ENCODE measurements at regions not wholly inside any gene's neighbourhood (a gene's known extent, or its start where the extent isn't known, plus 50 kb on each side); places are given as distances from the start of the nearest gene placed in this dataset.

DNA sequence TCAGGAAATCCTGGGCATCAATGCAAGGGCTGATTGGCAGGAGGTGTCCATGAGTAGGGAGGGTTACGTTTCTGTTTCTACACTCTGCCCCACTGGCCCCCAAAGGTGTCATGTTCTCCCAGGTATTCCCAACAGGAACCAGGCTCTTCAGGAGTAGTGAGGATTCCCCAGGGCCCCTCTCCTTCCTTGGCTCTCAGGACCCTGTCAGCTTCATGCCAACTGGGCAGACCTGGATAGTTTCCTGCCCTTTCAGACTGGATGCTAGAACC is 480.6 kb upstream of the HS6ST1 start (continued):
- TF ChIP-seq, protein P1, sequence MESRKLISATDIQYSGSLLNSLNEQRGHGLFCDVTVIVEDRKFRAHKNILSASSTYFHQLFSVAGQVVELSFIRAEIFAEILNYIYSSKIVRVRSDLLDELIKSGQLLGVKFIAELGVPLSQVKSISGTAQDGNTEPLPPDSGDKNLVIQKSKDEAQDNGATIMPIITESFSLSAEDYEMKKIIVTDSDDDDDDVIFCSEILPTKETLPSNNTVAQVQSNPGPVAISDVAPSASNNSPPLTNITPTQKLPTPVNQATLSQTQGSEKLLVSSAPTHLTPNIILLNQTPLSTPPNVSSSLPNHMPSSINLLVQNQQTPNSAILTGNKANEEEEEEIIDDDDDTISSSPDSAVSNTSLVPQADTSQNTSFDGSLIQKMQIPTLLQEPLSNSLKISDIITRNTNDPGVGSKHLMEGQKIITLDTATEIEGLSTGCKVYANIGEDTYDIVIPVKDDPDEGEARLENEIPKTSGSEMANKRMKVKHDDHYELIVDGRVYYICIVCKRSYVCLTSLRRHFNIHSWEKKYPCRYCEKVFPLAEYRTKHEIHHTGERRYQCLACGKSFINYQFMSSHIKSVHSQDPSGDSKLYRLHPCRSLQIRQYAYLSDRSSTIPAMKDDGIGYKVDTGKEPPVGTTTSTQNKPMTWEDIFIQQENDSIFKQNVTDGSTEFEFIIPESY (IDR thresholded peaks at IDR 0.05; ENCODE audit: borderline replicate concordance, low read depth), result no peak

DNA sequence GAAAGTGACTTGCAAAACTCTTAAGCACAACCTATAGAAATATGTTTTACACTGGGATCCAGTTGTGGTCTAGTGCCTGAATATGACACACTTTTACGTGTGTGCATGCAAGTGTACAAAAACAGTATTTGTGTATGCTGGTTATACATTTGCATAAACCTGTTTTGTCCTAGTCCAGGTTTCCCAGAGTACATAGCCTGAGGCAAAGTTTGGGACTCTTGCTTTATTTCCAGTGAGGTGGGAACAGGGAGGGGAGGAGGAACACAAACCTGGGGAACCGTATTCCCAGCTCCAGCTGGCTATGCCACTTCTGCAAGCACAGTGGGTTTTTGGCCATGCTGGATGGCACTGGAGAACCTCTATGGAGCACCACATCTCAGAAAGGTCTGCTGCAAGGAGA is 481.1 kb upstream of the HS6ST1 start:
- WGBS (ENCODE audit: low lambda C conversion rate), result 17% methylated on average over 2 of the region's 2 CpGs
- no peak overlapping the region for H3K4me3 ChIP-seq (ENCODE audit: low read depth in 2 of 2, low read length in 1 of 2)
- TF ChIP-seq, protein P2, sequence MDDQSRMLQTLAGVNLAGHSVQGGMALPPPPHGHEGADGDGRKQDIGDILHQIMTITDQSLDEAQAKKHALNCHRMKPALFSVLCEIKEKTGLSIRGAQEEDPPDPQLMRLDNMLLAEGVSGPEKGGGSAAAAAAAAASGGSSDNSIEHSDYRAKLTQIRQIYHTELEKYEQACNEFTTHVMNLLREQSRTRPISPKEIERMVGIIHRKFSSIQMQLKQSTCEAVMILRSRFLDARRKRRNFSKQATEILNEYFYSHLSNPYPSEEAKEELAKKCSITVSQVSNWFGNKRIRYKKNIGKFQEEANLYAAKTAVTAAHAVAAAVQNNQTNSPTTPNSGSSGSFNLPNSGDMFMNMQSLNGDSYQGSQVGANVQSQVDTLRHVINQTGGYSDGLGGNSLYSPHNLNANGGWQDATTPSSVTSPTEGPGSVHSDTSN (IDR thresholded peaks at IDR 0.05), result no peak
- no peak for TF ChIP-seq EP300 (IDR thresholded peaks at IDR 0.05; ENCODE audit: borderline replicate concordance in 1 of 2, low read depth in 1 of 2, low read length in 1 of 2)
- TF ChIP-seq, protein P1 (IDR thresholded peaks at IDR 0.05; ENCODE audit: borderline replicate concordance, low read depth), result no peak
- TF ChIP-seq TAF1 (IDR thresholded peaks at IDR 0.05; ENCODE audit: borderline replicate concordance, low read depth, low read length), result no peak
- no peak for TF ChIP-seq RFX5 (IDR thresholded peaks at IDR 0.05; ENCODE audit: low read length)
- TF ChIP-seq, protein P3, sequence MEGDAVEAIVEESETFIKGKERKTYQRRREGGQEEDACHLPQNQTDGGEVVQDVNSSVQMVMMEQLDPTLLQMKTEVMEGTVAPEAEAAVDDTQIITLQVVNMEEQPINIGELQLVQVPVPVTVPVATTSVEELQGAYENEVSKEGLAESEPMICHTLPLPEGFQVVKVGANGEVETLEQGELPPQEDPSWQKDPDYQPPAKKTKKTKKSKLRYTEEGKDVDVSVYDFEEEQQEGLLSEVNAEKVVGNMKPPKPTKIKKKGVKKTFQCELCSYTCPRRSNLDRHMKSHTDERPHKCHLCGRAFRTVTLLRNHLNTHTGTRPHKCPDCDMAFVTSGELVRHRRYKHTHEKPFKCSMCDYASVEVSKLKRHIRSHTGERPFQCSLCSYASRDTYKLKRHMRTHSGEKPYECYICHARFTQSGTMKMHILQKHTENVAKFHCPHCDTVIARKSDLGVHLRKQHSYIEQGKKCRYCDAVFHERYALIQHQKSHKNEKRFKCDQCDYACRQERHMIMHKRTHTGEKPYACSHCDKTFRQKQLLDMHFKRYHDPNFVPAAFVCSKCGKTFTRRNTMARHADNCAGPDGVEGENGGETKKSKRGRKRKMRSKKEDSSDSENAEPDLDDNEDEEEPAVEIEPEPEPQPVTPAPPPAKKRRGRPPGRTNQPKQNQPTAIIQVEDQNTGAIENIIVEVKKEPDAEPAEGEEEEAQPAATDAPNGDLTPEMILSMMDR (IDR thresholded peaks at IDR 0.05), result no peak
- TF ChIP-seq SMC3 (IDR thresholded peaks at IDR 0.05; ENCODE audit: low read depth, low read length), result no peak
- no peak for TF ChIP-seq ELF1 (IDR thresholded peaks at IDR 0.05)
- TF ChIP-seq, protein P4, sequence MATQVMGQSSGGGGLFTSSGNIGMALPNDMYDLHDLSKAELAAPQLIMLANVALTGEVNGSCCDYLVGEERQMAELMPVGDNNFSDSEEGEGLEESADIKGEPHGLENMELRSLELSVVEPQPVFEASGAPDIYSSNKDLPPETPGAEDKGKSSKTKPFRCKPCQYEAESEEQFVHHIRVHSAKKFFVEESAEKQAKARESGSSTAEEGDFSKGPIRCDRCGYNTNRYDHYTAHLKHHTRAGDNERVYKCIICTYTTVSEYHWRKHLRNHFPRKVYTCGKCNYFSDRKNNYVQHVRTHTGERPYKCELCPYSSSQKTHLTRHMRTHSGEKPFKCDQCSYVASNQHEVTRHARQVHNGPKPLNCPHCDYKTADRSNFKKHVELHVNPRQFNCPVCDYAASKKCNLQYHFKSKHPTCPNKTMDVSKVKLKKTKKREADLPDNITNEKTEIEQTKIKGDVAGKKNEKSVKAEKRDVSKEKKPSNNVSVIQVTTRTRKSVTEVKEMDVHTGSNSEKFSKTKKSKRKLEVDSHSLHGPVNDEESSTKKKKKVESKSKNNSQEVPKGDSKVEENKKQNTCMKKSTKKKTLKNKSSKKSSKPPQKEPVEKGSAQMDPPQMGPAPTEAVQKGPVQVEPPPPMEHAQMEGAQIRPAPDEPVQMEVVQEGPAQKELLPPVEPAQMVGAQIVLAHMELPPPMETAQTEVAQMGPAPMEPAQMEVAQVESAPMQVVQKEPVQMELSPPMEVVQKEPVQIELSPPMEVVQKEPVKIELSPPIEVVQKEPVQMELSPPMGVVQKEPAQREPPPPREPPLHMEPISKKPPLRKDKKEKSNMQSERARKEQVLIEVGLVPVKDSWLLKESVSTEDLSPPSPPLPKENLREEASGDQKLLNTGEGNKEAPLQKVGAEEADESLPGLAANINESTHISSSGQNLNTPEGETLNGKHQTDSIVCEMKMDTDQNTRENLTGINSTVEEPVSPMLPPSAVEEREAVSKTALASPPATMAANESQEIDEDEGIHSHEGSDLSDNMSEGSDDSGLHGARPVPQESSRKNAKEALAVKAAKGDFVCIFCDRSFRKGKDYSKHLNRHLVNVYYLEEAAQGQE (IDR thresholded peaks at IDR 0.05; ENCODE audit: low read depth, low read length), result no peak
- no peaks in the 10 kb centered on the region; a peak in 1 of 4 replicates for H3K4me1 ChIP-seq (ENCODE audit: control insufficient read depth in 1 of 2, insufficient read depth in 2 of 2, low read depth in 1 of 2, low read length in 1 of 2)
- no peak for DNase-seq
- H3K79me2 ChIP-seq (ENCODE audit: insufficient read depth), result no peaks in the 10 kb centered on the region
- no peak overlapping the region for H3K4me2 ChIP-seq
- H2AFZ ChIP-seq (ENCODE audit: low read depth), result no peak overlapping the region
- no peaks in the 10 kb centered on the region for H3K9me2 ChIP-seq
- ChIA-PET CTCF (no interaction called here), POLR2A (no interaction called here)
- no peaks in the 10 kb centered on the region for H3K36me3 ChIP-seq (replicated peaks in 1 of 2; ENCODE audit: control insufficient read depth in 1 of 2, insufficient read depth in 2 of 2, low read length in 1 of 2)
- no peak overlapping the region for H3K27ac ChIP-seq (ENCODE audit: low read depth in 2 of 2, low read length in 1 of 2)
- H4K20me1 ChIP-seq (ENCODE audit: insufficient read depth), result no peaks in the 10 kb centered on the region
- no peak overlapping the region for H3K9ac ChIP-seq
- H3K27me3 ChIP-seq (ENCODE audit: insufficient read depth), result no peaks in the 10 kb centered on the region
- H3K9me3 ChIP-seq, result no peaks in the 10 kb centered on the region
- no peaks in the 10 kb centered on the region for H3F3A ChIP-seq (replicated peaks; ENCODE audit: insufficient read depth)

All from SK-N-SH (cell line).